Common myeloid progenitor, CD34-positive (primary cell): ENCODE measurements at regions not wholly inside any gene's neighbourhood (a gene's known extent, or its start where the extent isn't known, plus 50 kb on each side); places are given as distances from the start of the nearest gene placed in this dataset.

Source experiments
- CTCF ChIA-PET: fragments of 350-600 bp; sonication (Branson Sonifier 250); formaldehyde crosslinking; loops from one replicate; lab custom pipeline; 2021; ENCODE audit warnings: antibody characterized with exemption; lab: Charles Lee
- POLR2A ChIA-PET: fragments of 350-600 bp; sonication (Branson Sonifier 250); formaldehyde crosslinking; loops from one replicate; lab custom pipeline; 2021; ENCODE audit warnings: antibody characterized with exemption; lab: Charles Lee
- DNase-seq, 3 donors: peaks; one replicate each; pipeline versions ENCODE4 v3.0.0 to v3.0.0-alpha.2; 2013
- H3K27ac ChIP-seq, 2 experiments: 1 replicate in 1 of 2; 2 replicates in 1 of 2; pipeline ENCODE4 v1.7.0; 2013; ENCODE audit warnings: inconsistent platforms in 2 of 2, low read length in 2 of 2, mild to moderate bottlenecking in 2 of 2, low read depth in 1 of 2, moderate library complexity in 1 of 2; ENCODE audit not compliant: severe bottlenecking in 2 of 2, insufficient read depth in 1 of 2, poor library complexity in 1 of 2
- H3K27me3 ChIP-seq, 5 experiments: replicated peaks in 2 of 5; 1 replicate in 3 of 5; 2 replicates in 2 of 5; pipeline versions ENCODE4 v1.6.1 to v1.7.0; 2013; ENCODE audit warnings: low read length in 4 of 5, mild to moderate bottlenecking in 2 of 5, moderate library complexity in 2 of 5, inconsistent platforms in 1 of 5; ENCODE audit not compliant: insufficient read depth in 5 of 5, control insufficient read depth in 4 of 5
- H3K36me3 ChIP-seq, 4 experiments: 1 replicate in 2 of 4; 2 replicates in 2 of 4; pipeline versions ENCODE4 v1.6.1 to v1.7.0; 2013; ENCODE audit warnings: low read length in 3 of 4, control low read depth in 1 of 4, mild to moderate bottlenecking in 1 of 4; ENCODE audit not compliant: control insufficient read depth in 4 of 4, insufficient read depth in 4 of 4
- H3K4me1 ChIP-seq, 4 experiments: 1 replicate in 3 of 4; 2 replicates in 1 of 4; pipeline versions ENCODE4 v1.6.1 to v1.7.1; 2013; ENCODE audit warnings: low read length in 3 of 4, mild to moderate bottlenecking in 3 of 4, control low read depth in 1 of 4, inconsistent platforms in 1 of 4, moderate library complexity in 1 of 4; ENCODE audit not compliant: control insufficient read depth in 4 of 4, insufficient read depth in 4 of 4; ENCODE audit errors: control extremely low read depth in 1 of 4
- H3K4me3 ChIP-seq, 7 experiments: 1 replicate in 4 of 7; 2 replicates in 3 of 7; pipeline versions ENCODE4 v1.5.1 to v1.7.0; 2013; ENCODE audit warnings: mild to moderate bottlenecking in 7 of 7, low read length in 6 of 7, moderate library complexity in 6 of 7, inconsistent platforms in 2 of 7, low read depth in 2 of 7, control low read depth in 1 of 7; ENCODE audit not compliant: insufficient read depth in 4 of 7, control insufficient read depth in 1 of 7; ENCODE audit errors: extremely low read depth in 1 of 7
- H3K9me3 ChIP-seq, 5 experiments: 1 replicate in 4 of 5; 2 replicates in 1 of 5; pipeline versions ENCODE4 v1.6.1 to v1.7.1; 2013; ENCODE audit warnings: low read length in 4 of 5, mild to moderate bottlenecking in 2 of 5, inconsistent platforms in 1 of 5, low read depth in 1 of 5, moderate library complexity in 1 of 5; ENCODE audit not compliant: control insufficient read depth in 4 of 5, insufficient read depth in 2 of 5; ENCODE audit errors: control extremely low read depth in 1 of 5
- WGBS: methylation state at CpG from one replicate; pipeline ENCODE4 v1.1.5; 2013; ENCODE audit not compliant: insufficient coverage; 5-methylcytosine and 5-hydroxymethylcytosine counted together

- 100% methylated on average over 1 of the region's 4 CpGs for WGBS
- POLR2A ChIA-PET, result no interaction called here
- CTCF ChIA-PET, result no interaction called here
- Histone ChIP-seq H3K9me3 (peaks cover 0 to 1% (median 0%) of the 10 kb centered on the region in 5 experiments), H3K36me3 (no peaks in the 10 kb centered on the region), H3K27me3 (no peaks in the 10 kb centered on the region), H3K4me1 (no peaks in the 10 kb centered on the region), H3K4me3 (no peak overlapping the region), H3K27ac (no peak overlapping the region)
- no peak for DNase-seq
Observed at GRCh38 chrX:82848111-82848510, 660.0 kb upstream of the POU3F4 start.
